ENCODE measurements at regions not wholly inside any gene's neighbourhood (a gene's known extent, or its start where the extent isn't known, plus 50 kb on each side); places are given as distances from the start of the nearest gene placed in this dataset.

- TF ChIP-seq CTCF (IDR thresholded peaks at IDR 0.05; ENCODE audit: low read depth, low read length, poor library complexity, severe bottlenecking) (no peak), EZH2phosphoT487 (IDR thresholded peaks at IDR 0.05; ENCODE audit: borderline replicate concordance, low read length) (no peak)
- no peak overlapping the region for H3K27ac ChIP-seq (ENCODE audit: low read depth, low read length)
Measured at GRCh38 chr5:2423634-2424033, 327.8 kb downstream of the IRX2 start.

GRCh38 chr5:2417301-2417700, 334.2 kb downstream of the IRX2 start:
- Histone ChIP-seq H3K9me2 (replicated peaks; ENCODE audit: control insufficient read depth, low read length) (no peaks in the 10 kb centered on the region), H3K9me3 (ENCODE audit: control insufficient read depth, insufficient read depth, low read length) (peaks cover 11% of the 10 kb centered on the region; the same call in 1 of the 2 replicates), H3K27me3 (ENCODE audit: control insufficient read depth, low read length) (no peaks in the 10 kb centered on the region), H4K20me1 (ENCODE audit: control insufficient read depth, insufficient read depth, low read depth, low read length) (no peaks in the 10 kb centered on the region), H3F3A (ENCODE audit: control insufficient read depth, insufficient read depth) (no peaks in the 10 kb centered on the region), H3K36me3 (ENCODE audit: control insufficient read depth, low read length) (no peaks in the 10 kb centered on the region), H3K4me3 (ENCODE audit: low read length) (no peak overlapping the region), H3K79me2 (ENCODE audit: control insufficient read depth, low read length) (no peaks in the 10 kb centered on the region), H3K27ac (ENCODE audit: low read depth, low read length) (no peak overlapping the region), H3K4me1 (ENCODE audit: control insufficient read depth, low read length) (no peaks in the 10 kb centered on the region), H3K4me2 (ENCODE audit: low read length) (no peak overlapping the region)
- TF ChIP-seq CTCF (IDR thresholded peaks at IDR 0.05; ENCODE audit: low read depth, low read length, poor library complexity, severe bottlenecking) (no peak), EZH2phosphoT487 (IDR thresholded peaks at IDR 0.05; ENCODE audit: borderline replicate concordance, low read length) (no peak)

More at GRCh38 chr5:2423634-2424033, 327.8 kb downstream of the IRX2 start:
- Histone ChIP-seq H3K4me2 (ENCODE audit: low read length) (no peak overlapping the region), H3K4me1 (ENCODE audit: control insufficient read depth, low read length) (no peaks in the 10 kb centered on the region), H3K9me2 (replicated peaks; ENCODE audit: control insufficient read depth, low read length) (no peaks in the 10 kb centered on the region), H4K20me1 (ENCODE audit: control insufficient read depth, insufficient read depth, low read depth, low read length) (no peaks in the 10 kb centered on the region), H3F3A (ENCODE audit: control insufficient read depth, insufficient read depth) (no peaks in the 10 kb centered on the region), H3K36me3 (ENCODE audit: control insufficient read depth, low read length) (no peaks in the 10 kb centered on the region), H3K79me2 (ENCODE audit: control insufficient read depth, low read length) (no peaks in the 10 kb centered on the region), H3K9me3 (ENCODE audit: control insufficient read depth, insufficient read depth, low read length) (0 out of 2 replicates have a peak, but pooled peaks cover 2% of the 10 kb centered on the region), H3K4me3 (ENCODE audit: low read length) (no peak overlapping the region), H3K27me3 (ENCODE audit: control insufficient read depth, low read length) (no peaks in the 10 kb centered on the region)

- Histone ChIP-seq H3K4me1 (ENCODE audit: control insufficient read depth, low read length) (no peaks in the 10 kb centered on the region), H3F3A (ENCODE audit: control insufficient read depth, insufficient read depth) (no peaks in the 10 kb centered on the region), H3K9me2 (replicated peaks; ENCODE audit: control insufficient read depth, low read length) (no peaks in the 10 kb centered on the region), H3K36me3 (ENCODE audit: control insufficient read depth, low read length) (no peaks in the 10 kb centered on the region), H3K4me2 (ENCODE audit: low read length) (no peak overlapping the region), H3K27ac (ENCODE audit: low read depth, low read length) (no peak overlapping the region), H3K9me3 (ENCODE audit: control insufficient read depth, insufficient read depth, low read length) (peaks cover 11% of the 10 kb centered on the region; the same call in 1 of the 2 replicates), H3K27me3 (ENCODE audit: control insufficient read depth, low read length) (no peaks in the 10 kb centered on the region), H3K4me3 (ENCODE audit: low read length) (no peak overlapping the region), H4K20me1 (ENCODE audit: control insufficient read depth, insufficient read depth, low read depth, low read length) (no peaks in the 10 kb centered on the region), H3K79me2 (ENCODE audit: control insufficient read depth, low read length) (no peaks in the 10 kb centered on the region)
- TF ChIP-seq CTCF (IDR thresholded peaks at IDR 0.05; ENCODE audit: low read depth, low read length, poor library complexity, severe bottlenecking) (no peak), EZH2phosphoT487 (IDR thresholded peaks at IDR 0.05; ENCODE audit: borderline replicate concordance, low read length) (no peak)
Measured at GRCh38 chr5:2415678-2416077, 335.8 kb downstream of the IRX2 start.

Data from DOHH2 (cell line).